Neural cell (in vitro differentiated cells): ENCODE measurements at regions not wholly inside any gene's neighbourhood (a gene's known extent, or its start where the extent isn't known, plus 50 kb on each side); places are given as distances from the start of the nearest gene placed in this dataset.

Experiments used
- H2AFZ ChIP-seq: fragments of 200-600, 300-800 bp; sonication (generic), shearing (Covaris generic); 2 replicates; pipeline ENCODE4 v1.6.0; 2014; ENCODE audit warnings: low read depth, mild to moderate bottlenecking, antibody characterized with exemption, low read length, moderate library complexity
- H3F3A ChIP-seq: fragments of 200-600 bp; shearing (Covaris generic); 2 replicates; pipeline ENCODE4 v1.6.1; 2016; ENCODE audit warnings: mild to moderate bottlenecking, moderate library complexity, mixed read lengths, antibody characterized with exemption, low read length; ENCODE audit not compliant: insufficient read depth, poor library complexity, severe bottlenecking
- H3K27ac ChIP-seq: fragments of 200-600, 300-800 bp; sonication (generic), shearing (Covaris generic); 2 replicates; pipeline ENCODE4 v1.5.1; 2014; ENCODE audit warnings: mild to moderate bottlenecking, low read length, moderate library complexity
- H3K27me3 ChIP-seq: fragments of 300-800, 200-600 bp; sonication (generic), shearing (Covaris generic); 2 replicates; pipeline ENCODE4 v1.6.0; 2014; ENCODE audit warnings: mild to moderate bottlenecking, low read depth, low read length, moderate library complexity; ENCODE audit not compliant: insufficient read depth
- H3K36me3 ChIP-seq: fragments of 300-800, 200-600 bp; sonication (generic), shearing (Covaris generic); 2 replicates; pipeline ENCODE4 v1.5.1; 2014; ENCODE audit warnings: mild to moderate bottlenecking, antibody characterized with exemption, low read length, moderate library complexity; ENCODE audit not compliant: insufficient read depth
- H3K4me2 ChIP-seq: fragments of 300-800, 200-600 bp; sonication (generic), shearing (Covaris generic); 2 replicates; pipeline ENCODE4 v1.6.0; 2014; ENCODE audit warnings: mild to moderate bottlenecking, low read length
- H3K4me3 ChIP-seq: fragments of 300-800, 200-600 bp; sonication (generic), shearing (Covaris generic); 2 replicates; pipeline ENCODE4 v1.5.1; 2014; ENCODE audit warnings: mild to moderate bottlenecking, low read length, moderate library complexity
- H3K79me2 ChIP-seq: fragments of 200-600 bp; shearing (Covaris generic); replicated peaks from 2 replicates; pipeline ENCODE4 v1.6.0; 2014; ENCODE audit warnings: mild to moderate bottlenecking, low read length, moderate library complexity; ENCODE audit not compliant: insufficient read depth
- H3K9ac ChIP-seq: fragments of 300-800, 200-600 bp; sonication (generic), shearing (Covaris generic); 2 replicates; pipeline ENCODE4 v1.6.1; 2016; ENCODE audit warnings: mild to moderate bottlenecking, low read length, mixed read lengths
- H3K9me2 ChIP-seq: fragments of 200-600 bp; shearing (Covaris generic); 2 replicates; pipeline ENCODE4 v1.6.1; 2016; ENCODE audit warnings: mild to moderate bottlenecking, low read length, mixed read lengths; ENCODE audit not compliant: insufficient read depth
- H3K9me3 ChIP-seq: fragments of 200-600, 300-800 bp; sonication (generic), shearing (Covaris generic); 2 replicates; pipeline ENCODE4 v1.6.1; 2016; ENCODE audit warnings: mild to moderate bottlenecking, mixed run types, low read length, moderate library complexity, mixed read lengths
- H4K20me1 ChIP-seq: fragments of 200-600 bp; shearing (Covaris generic); 2 replicates; pipeline ENCODE4 v1.6.1; 2016; ENCODE audit warnings: mild to moderate bottlenecking, mixed run types; ENCODE audit not compliant: insufficient read depth
- CTCF ChIP-seq: fragments of 450-650 bp; IDR thresholded peaks from 2 replicates; pipeline ENCODE4 v1.5.1; 2014; ENCODE audit warnings: antibody characterized with exemption, mild to moderate bottlenecking, moderate library complexity; ENCODE audit not compliant: poor library complexity, severe bottlenecking
- EP300 ChIP-seq: fragments of 450-650 bp; conservative IDR thresholded peaks from 2 replicates; pipeline ENCODE4 v1.6.1; 2014; ENCODE audit warnings: antibody characterized with exemption, mild to moderate bottlenecking, moderate library complexity; ENCODE audit not compliant: poor library complexity, severe bottlenecking
- EZH2 ChIP-seq: fragments of 200-600, 300-800 bp; shearing (Covaris generic), sonication (generic); IDR thresholded peaks from 2 replicates; pipeline ENCODE4 v1.6.1; 2014; ENCODE audit warnings: antibody characterized with exemption, low read length, borderline replicate concordance, mild to moderate bottlenecking; ENCODE audit not compliant: insufficient read depth, poor library complexity, severe bottlenecking
- MXI1 ChIP-seq: fragments of 450-650 bp; conservative IDR thresholded peaks from 2 replicates; pipeline ENCODE4 v1.6.1; 2014; ENCODE audit warnings: antibody characterized with exemption, mild to moderate bottlenecking; ENCODE audit not compliant: poor library complexity, severe bottlenecking
- POLR2AphosphoS5 ChIP-seq: IDR thresholded peaks from 2 replicates; pipeline ENCODE4 v1.6.1; 2012
- RAD21 ChIP-seq: fragments of 450-650 bp; conservative IDR thresholded peaks from 2 replicates; pipeline ENCODE4 v1.6.1; 2014; ENCODE audit warnings: antibody characterized with exemption, mild to moderate bottlenecking, moderate library complexity
- SMC3 ChIP-seq: fragments of 450-650 bp; conservative IDR thresholded peaks from 2 replicates; pipeline ENCODE4 v1.6.1; 2014; ENCODE audit warnings: antibody characterized with exemption, mild to moderate bottlenecking, moderate library complexity; ENCODE audit not compliant: poor library complexity
- TAF1 ChIP-seq: IDR thresholded peaks from 2 replicates; pipeline ENCODE4 v1.6.1; 2012; ENCODE audit warnings: low read depth
- TF ChIP-seq, protein P1 (sequence below): IDR thresholded peaks from 2 replicates; pipeline ENCODE4 v1.6.1; 2012; ENCODE audit warnings: borderline replicate concordance

DNA sequence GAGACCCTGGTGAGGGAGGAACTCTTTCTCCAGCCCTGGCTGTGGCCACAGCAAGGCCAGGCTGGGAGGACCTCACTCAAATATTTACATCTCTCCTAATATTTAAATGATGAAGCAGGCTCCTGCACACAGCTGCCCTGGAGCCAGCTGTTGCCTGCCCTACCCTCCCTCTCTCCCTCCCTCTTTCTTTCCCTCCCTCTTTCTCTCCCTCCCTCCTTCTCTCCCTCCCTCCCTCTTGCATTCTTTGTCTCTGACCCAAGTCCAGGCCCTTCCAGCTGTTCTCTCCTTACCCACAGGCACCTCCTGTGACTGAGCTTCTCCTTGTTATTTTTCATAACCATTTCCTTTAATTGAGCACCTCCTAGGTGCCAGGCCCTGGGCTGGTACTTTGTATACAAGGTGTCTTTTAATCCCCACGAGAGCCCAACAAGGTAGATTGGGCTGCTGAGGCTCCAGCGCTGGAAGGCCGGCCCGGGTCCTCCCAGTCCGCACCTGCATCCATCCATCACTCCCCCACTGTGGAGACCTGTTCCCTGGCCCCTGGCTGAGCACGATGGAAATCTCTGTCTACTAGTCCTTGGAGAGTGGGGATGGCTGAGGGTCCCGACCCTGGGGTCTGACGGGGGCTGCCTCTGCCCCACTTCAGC, 242.3 kb downstream of the SEC14L1 start:
- Histone ChIP-seq H3K27me3 (no peaks in the 10 kb centered on the region), H3K4me2 (no peak overlapping the region), H2AFZ (no peak overlapping the region), H3K9ac (no peak overlapping the region), H3K27ac (no peak overlapping the region), H3K79me2 (peaks cover 6% of the 10 kb centered on the region), H3K9me3 (no peaks in the 10 kb centered on the region), H4K20me1 (no peaks in the 10 kb centered on the region), H3K4me3 (no peak overlapping the region), H3K36me3 (no peaks in the 10 kb centered on the region), H3F3A (no peaks in the 10 kb centered on the region), H3K9me2 (no peaks in the 10 kb centered on the region)
- TF ChIP-seq TAF1 = no peak
- no peak for TF ChIP-seq EP300
- TF ChIP-seq POLR2AphosphoS5 = no peak
- TF ChIP-seq MXI1 = no peak
- no peak for TF ChIP-seq SMC3
- no peak for TF ChIP-seq CTCF
- TF ChIP-seq RAD21 = no peak
- no peak for TF ChIP-seq EZH2
- TF ChIP-seq, protein P1, sequence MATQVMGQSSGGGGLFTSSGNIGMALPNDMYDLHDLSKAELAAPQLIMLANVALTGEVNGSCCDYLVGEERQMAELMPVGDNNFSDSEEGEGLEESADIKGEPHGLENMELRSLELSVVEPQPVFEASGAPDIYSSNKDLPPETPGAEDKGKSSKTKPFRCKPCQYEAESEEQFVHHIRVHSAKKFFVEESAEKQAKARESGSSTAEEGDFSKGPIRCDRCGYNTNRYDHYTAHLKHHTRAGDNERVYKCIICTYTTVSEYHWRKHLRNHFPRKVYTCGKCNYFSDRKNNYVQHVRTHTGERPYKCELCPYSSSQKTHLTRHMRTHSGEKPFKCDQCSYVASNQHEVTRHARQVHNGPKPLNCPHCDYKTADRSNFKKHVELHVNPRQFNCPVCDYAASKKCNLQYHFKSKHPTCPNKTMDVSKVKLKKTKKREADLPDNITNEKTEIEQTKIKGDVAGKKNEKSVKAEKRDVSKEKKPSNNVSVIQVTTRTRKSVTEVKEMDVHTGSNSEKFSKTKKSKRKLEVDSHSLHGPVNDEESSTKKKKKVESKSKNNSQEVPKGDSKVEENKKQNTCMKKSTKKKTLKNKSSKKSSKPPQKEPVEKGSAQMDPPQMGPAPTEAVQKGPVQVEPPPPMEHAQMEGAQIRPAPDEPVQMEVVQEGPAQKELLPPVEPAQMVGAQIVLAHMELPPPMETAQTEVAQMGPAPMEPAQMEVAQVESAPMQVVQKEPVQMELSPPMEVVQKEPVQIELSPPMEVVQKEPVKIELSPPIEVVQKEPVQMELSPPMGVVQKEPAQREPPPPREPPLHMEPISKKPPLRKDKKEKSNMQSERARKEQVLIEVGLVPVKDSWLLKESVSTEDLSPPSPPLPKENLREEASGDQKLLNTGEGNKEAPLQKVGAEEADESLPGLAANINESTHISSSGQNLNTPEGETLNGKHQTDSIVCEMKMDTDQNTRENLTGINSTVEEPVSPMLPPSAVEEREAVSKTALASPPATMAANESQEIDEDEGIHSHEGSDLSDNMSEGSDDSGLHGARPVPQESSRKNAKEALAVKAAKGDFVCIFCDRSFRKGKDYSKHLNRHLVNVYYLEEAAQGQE = no peak

- no peak overlapping the region for H3K27ac ChIP-seq
- TF ChIP-seq TAF1 (no peak), CTCF (no peak), SMC3 (no peak), EZH2 (no peak), EP300 (no peak), RAD21 (no peak), POLR2AphosphoS5 (no peak), MXI1 (no peak)
- TF ChIP-seq, protein P1 = no peak
- no peaks in the 10 kb centered on the region for H3F3A ChIP-seq
- H4K20me1 ChIP-seq = no peaks in the 10 kb centered on the region
- H3K36me3 ChIP-seq = no peaks in the 10 kb centered on the region
- H3K9me3 ChIP-seq = no peaks in the 10 kb centered on the region
- no peak overlapping the region for H3K4me3 ChIP-seq
- no peak overlapping the region for H3K9ac ChIP-seq
- no peaks in the 10 kb centered on the region for H3K9me2 ChIP-seq
- no peaks in the 10 kb centered on the region for H3K27me3 ChIP-seq
- no peak overlapping the region for H3K4me2 ChIP-seq
- H2AFZ ChIP-seq = no peak overlapping the region
- peaks cover 6% of the 10 kb centered on the region for H3K79me2 ChIP-seq
Measured at GRCh38 chr17:77383613-77384608, 243.1 kb downstream of the SEC14L1 start.
